ENCODE measurements at regions not wholly inside any gene's neighbourhood (a gene's known extent, or its start where the extent isn't known, plus 50 kb on each side); places are given as distances from the start of the nearest gene placed in this dataset.

- TF ChIP-seq EZH2 (IDR thresholded peaks at IDR 0.05) (no peak), POLR2AphosphoS5 (IDR thresholded peaks at IDR 0.05; ENCODE audit: borderline replicate concordance, low read depth, low read length) (no peak), FOXP2 (optimal IDR thresholded peaks at IDR 0.05; ENCODE audit: control extremely low read depth, extremely low read length, insufficient read depth) (no peak)
Measured at GRCh38 chr5:36392818-36393217, 91.1 kb upstream of the RANBP3L start.
